Stimulated activated memory B cell treated with anti-CD40 and anti-IgM and Interleukin-4, amounts not matched to agents 10 μg/mL and 1 μg/mL and 100 μg/mL, for 72 hours (primary cell): ENCODE measurements at regions not wholly inside any gene's neighbourhood (a gene's known extent, or its start where the extent isn't known, plus 50 kb on each side); places are given as distances from the start of the nearest gene placed in this dataset.

Experiments used
- ATAC-seq: fragments of 150-1000 bp; cut with Tn5 transposase; 2 replicates; pipeline ENCODE4 v1.10.0; 2021
- H3K27ac Mint-ChIP-seq: one replicate; pipeline ENCODE4 v1.8.0; 2022; ENCODE audit warnings: mild to moderate bottlenecking, mixed read lengths
- H3K27me3 Mint-ChIP-seq: one replicate; pipeline ENCODE4 v1.8.0; 2022; ENCODE audit warnings: mixed read lengths
- H3K36me3 Mint-ChIP-seq: one replicate; pipeline ENCODE4 v1.8.0; 2022; ENCODE audit warnings: mixed read lengths
- H3K4me1 Mint-ChIP-seq: one replicate; pipeline ENCODE4 v1.8.0; 2022; ENCODE audit warnings: mixed read lengths
- H3K4me3 Mint-ChIP-seq: one replicate; pipeline ENCODE4 v1.8.0; 2022; ENCODE audit warnings: mild to moderate bottlenecking, moderate library complexity, mixed read lengths
- H3K9me3 Mint-ChIP-seq: one replicate; pipeline ENCODE4 v1.8.0; 2022; ENCODE audit warnings: mixed read lengths

GRCh38 chr17:33508215-33508614 lies 215.1 kb upstream of the ASIC2 start:
- Mint-ChIP-seq H3K27ac (no peak overlapping the region), H3K4me1 (no peaks in the 10 kb centered on the region), H3K27me3 (peaks cover 9% of the 10 kb centered on the region), H3K36me3 (no peaks in the 10 kb centered on the region), H3K4me3 (no peak overlapping the region), H3K9me3 (no peaks in the 10 kb centered on the region)
- no peak for ATAC-seq

GRCh38 chr17:33509331-33509730 lies 216.2 kb upstream of the ASIC2 start:
- no peak for ATAC-seq
- no peaks in the 10 kb centered on the region for H3K9me3 Mint-ChIP-seq
- no peak overlapping the region for H3K27ac Mint-ChIP-seq
- no peaks in the 10 kb centered on the region for H3K4me1 Mint-ChIP-seq
- peaks cover 9% of the 10 kb centered on the region for H3K27me3 Mint-ChIP-seq
- no peak overlapping the region for H3K4me3 Mint-ChIP-seq
- H3K36me3 Mint-ChIP-seq: no peaks in the 10 kb centered on the region

DNA sequence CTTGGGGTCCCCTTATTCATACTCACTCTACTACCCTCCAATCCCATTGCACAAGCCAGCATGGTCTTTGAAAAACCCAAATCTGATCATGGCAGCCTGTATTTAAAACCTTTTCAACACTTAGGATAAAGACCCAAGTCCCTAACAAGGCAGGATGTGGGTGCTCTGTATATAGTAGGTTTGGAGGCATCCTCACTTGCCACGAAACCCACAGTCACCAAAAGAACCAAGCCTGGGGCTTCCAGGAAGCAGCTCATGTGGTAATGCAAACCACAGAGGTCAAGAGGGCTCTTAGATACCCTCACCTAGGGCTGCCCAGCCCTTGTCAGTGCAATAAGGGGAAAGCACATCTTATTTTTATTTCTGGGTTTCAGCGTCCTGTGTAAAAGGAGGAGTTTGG lies 218.6 kb upstream of the ASIC2 start:
- peaks cover 3% of the 10 kb centered on the region for H3K9me3 Mint-ChIP-seq
- peaks cover 9% of the 10 kb centered on the region for H3K27me3 Mint-ChIP-seq
- H3K27ac Mint-ChIP-seq: no peak overlapping the region
- ATAC-seq: no peak
- H3K4me1 Mint-ChIP-seq: no peaks in the 10 kb centered on the region
- H3K36me3 Mint-ChIP-seq: no peaks in the 10 kb centered on the region
- no peak overlapping the region for H3K4me3 Mint-ChIP-seq

- Mint-ChIP-seq H3K27ac (no peak overlapping the region), H3K27me3 (peaks cover 9% of the 10 kb centered on the region), H3K9me3 (peaks cover 3% of the 10 kb centered on the region), H3K36me3 (no peaks in the 10 kb centered on the region), H3K4me1 (no peaks in the 10 kb centered on the region), H3K4me3 (no peak overlapping the region)
- no peak for ATAC-seq
Observed at GRCh38 chr17:33512113-33512512, 219.0 kb upstream of the ASIC2 start.

DNA sequence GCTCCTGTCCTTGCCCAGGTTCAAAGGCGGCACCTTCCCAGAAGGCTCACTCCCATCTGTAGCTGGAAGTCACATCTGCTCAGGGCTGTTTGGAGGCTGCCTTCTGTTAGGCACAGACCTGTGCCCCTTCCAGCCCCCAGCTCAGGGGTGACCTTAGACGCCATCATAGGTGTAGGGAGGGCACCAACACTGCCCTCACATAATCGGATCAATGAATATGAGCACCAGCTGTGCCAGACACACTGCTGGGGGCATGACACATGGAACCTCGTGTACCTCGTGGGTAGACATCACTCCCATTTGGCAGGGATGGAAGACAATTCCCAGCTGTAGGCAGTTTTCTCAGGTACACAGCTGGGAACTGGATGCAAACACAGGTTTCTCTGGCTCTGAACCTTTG lies 220.7 kb upstream of the ASIC2 start:
- Mint-ChIP-seq H3K27me3 (peaks cover 9% of the 10 kb centered on the region), H3K4me1 (no peaks in the 10 kb centered on the region), H3K27ac (no peak overlapping the region), H3K36me3 (no peaks in the 10 kb centered on the region), H3K4me3 (no peak overlapping the region), H3K9me3 (peaks cover 3% of the 10 kb centered on the region)
- ATAC-seq: no peak

- ATAC-seq: no peak
- no peak overlapping the region for H3K27ac Mint-ChIP-seq
- no peaks in the 10 kb centered on the region for H3K36me3 Mint-ChIP-seq
Observed at GRCh38 chr17:33514369-33514768, 221.3 kb upstream of the ASIC2 start.

GRCh38 chr17:33515974-33516373 lies 222.9 kb upstream of the ASIC2 start:
- no peaks in the 10 kb centered on the region for H3K36me3 Mint-ChIP-seq
- H3K9me3 Mint-ChIP-seq: peaks cover 3% of the 10 kb centered on the region
- H3K4me1 Mint-ChIP-seq: no peaks in the 10 kb centered on the region
- no peak overlapping the region for H3K4me3 Mint-ChIP-seq
- H3K27me3 Mint-ChIP-seq: peaks cover 9% of the 10 kb centered on the region
- H3K27ac Mint-ChIP-seq: no peak overlapping the region
- ATAC-seq: no peak

More at GRCh38 chr17:33514369-33514768, 221.3 kb upstream of the ASIC2 start:
- Mint-ChIP-seq H3K9me3 (peaks cover 3% of the 10 kb centered on the region), H3K4me1 (no peaks in the 10 kb centered on the region), H3K4me3 (no peak overlapping the region), H3K27me3 (peaks cover 9% of the 10 kb centered on the region)

DNA sequence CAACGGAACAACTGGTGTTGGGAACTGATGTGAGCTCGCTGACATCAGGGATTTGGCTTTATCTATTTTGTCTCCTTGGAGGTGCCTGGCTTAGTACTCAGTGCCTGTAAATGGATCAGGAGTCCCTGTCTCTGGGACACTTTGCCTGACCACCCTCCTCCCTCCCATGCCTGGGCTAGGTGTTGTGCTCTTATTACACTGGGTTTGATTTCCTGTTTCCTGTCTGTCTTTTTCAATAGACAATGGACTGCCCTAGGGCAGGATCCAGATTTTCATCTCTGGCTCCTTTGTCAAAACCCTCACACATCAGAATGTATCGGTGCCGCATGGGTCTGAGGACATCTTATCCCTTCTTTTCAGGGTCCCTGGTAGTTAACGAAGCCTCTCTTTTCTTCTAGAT lies 223.6 kb upstream of the ASIC2 start:
- Mint-ChIP-seq H3K9me3 (peaks cover 3% of the 10 kb centered on the region), H3K27ac (no peak overlapping the region)

DNA sequence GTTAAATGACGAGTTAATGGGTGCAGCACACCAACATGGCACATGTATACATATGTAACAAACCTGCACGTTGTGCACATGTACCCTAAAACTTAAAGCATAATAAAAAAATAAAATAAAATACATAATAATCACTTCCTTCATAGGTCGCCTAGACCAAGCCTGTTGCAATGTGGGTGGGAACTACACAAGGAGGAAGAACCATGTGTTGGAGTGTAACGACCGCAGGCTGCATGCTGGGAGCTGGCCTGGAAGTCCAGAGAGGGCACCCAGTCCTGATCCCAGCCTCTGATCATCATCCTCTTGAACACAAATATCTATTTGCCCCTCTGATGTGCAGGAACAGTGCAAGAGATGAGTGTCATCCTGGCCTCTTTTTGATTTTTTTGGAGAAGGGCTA lies 224.7 kb upstream of the ASIC2 start:
- ATAC-seq: no peak
- H3K4me1 Mint-ChIP-seq: no peaks in the 10 kb centered on the region
- peaks cover 3% of the 10 kb centered on the region for H3K9me3 Mint-ChIP-seq
- no peak overlapping the region for H3K4me3 Mint-ChIP-seq
- no peaks in the 10 kb centered on the region for H3K36me3 Mint-ChIP-seq
- no peaks in the 10 kb centered on the region for H3K27me3 Mint-ChIP-seq
- H3K27ac Mint-ChIP-seq: no peak overlapping the region

More for the DNA sequence above, 223.6 kb upstream of the ASIC2 start:
- Mint-ChIP-seq H3K27me3 (peaks cover 2% of the 10 kb centered on the region), H3K4me1 (no peaks in the 10 kb centered on the region), H3K4me3 (no peak overlapping the region), H3K36me3 (no peaks in the 10 kb centered on the region)
- no peak for ATAC-seq

DNA sequence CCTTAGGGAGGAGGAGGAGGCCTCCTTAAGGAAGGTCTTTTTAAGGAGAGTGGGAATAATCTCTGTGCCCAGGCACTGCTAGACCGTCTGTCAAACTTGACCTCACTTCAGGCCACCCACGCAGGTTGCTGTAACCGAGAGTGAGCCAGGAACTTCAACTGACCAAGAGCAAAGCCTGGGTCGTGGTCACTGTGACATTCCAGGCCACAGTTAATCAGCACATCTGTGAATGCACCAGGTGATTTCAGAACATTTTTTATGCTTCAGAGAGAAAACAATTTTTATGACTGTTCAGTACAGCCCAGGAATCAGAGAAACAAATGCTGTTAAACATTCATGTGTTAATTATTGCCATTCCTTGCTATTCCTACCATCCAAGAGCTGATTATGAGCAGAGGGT lies 226.6 kb upstream of the ASIC2 start:
- no peak for ATAC-seq
- H3K27me3 Mint-ChIP-seq: no peaks in the 10 kb centered on the region
- H3K4me3 Mint-ChIP-seq: no peak overlapping the region
- H3K4me1 Mint-ChIP-seq: no peaks in the 10 kb centered on the region
- H3K9me3 Mint-ChIP-seq: peaks cover 3% of the 10 kb centered on the region
- H3K36me3 Mint-ChIP-seq: no peaks in the 10 kb centered on the region
- H3K27ac Mint-ChIP-seq: no peak overlapping the region

GRCh38 chr17:33520426-33521330 lies 227.6 kb upstream of the ASIC2 start:
- H3K36me3 Mint-ChIP-seq: no peaks in the 10 kb centered on the region
- peaks cover 3% of the 10 kb centered on the region for H3K9me3 Mint-ChIP-seq
- no peak overlapping the region for H3K27ac Mint-ChIP-seq
- no peaks in the 10 kb centered on the region for H3K4me1 Mint-ChIP-seq
- no peak for ATAC-seq
- H3K4me3 Mint-ChIP-seq: no peak overlapping the region
- H3K27me3 Mint-ChIP-seq: no peaks in the 10 kb centered on the region

GRCh38 chr17:33521784-33522183 lies 228.7 kb upstream of the ASIC2 start:
- no peak overlapping the region for H3K4me3 Mint-ChIP-seq
- H3K27me3 Mint-ChIP-seq: no peaks in the 10 kb centered on the region
- H3K27ac Mint-ChIP-seq: no peak overlapping the region
- H3K9me3 Mint-ChIP-seq: no peaks in the 10 kb centered on the region
- no peaks in the 10 kb centered on the region for H3K4me1 Mint-ChIP-seq
- no peak for ATAC-seq
- H3K36me3 Mint-ChIP-seq: no peaks in the 10 kb centered on the region

- H3K4me1 Mint-ChIP-seq: no peaks in the 10 kb centered on the region
Observed at GRCh38 chr17:33522623-33523022, 229.5 kb upstream of the ASIC2 start.

GRCh38 chr17:33523577-33523981 lies 230.5 kb upstream of the ASIC2 start:
- H3K27ac Mint-ChIP-seq: no peak overlapping the region
- peaks cover 10% of the 10 kb centered on the region for H3K9me3 Mint-ChIP-seq
- no peaks in the 10 kb centered on the region for H3K27me3 Mint-ChIP-seq
- no peak overlapping the region for H3K4me3 Mint-ChIP-seq
- H3K36me3 Mint-ChIP-seq: no peaks in the 10 kb centered on the region
- peak; percentile 50 for ATAC-seq
- no peaks in the 10 kb centered on the region for H3K4me1 Mint-ChIP-seq

More at GRCh38 chr17:33522623-33523022, 229.5 kb upstream of the ASIC2 start:
- H3K4me3 Mint-ChIP-seq: no peak overlapping the region
- no peaks in the 10 kb centered on the region for H3K36me3 Mint-ChIP-seq
- H3K27me3 Mint-ChIP-seq: no peaks in the 10 kb centered on the region
- no peak for ATAC-seq
- H3K27ac Mint-ChIP-seq: no peak overlapping the region
- peaks cover 8% of the 10 kb centered on the region for H3K9me3 Mint-ChIP-seq

- Mint-ChIP-seq H3K4me1 (no peaks in the 10 kb centered on the region), H3K4me3 (no peak overlapping the region), H3K9me3 (peaks cover 10% of the 10 kb centered on the region), H3K36me3 (no peaks in the 10 kb centered on the region), H3K27me3 (no peaks in the 10 kb centered on the region), H3K27ac (no peak overlapping the region)
- ATAC-seq: no peak
Observed at GRCh38 chr17:33525186-33525585, 232.1 kb upstream of the ASIC2 start.

DNA sequence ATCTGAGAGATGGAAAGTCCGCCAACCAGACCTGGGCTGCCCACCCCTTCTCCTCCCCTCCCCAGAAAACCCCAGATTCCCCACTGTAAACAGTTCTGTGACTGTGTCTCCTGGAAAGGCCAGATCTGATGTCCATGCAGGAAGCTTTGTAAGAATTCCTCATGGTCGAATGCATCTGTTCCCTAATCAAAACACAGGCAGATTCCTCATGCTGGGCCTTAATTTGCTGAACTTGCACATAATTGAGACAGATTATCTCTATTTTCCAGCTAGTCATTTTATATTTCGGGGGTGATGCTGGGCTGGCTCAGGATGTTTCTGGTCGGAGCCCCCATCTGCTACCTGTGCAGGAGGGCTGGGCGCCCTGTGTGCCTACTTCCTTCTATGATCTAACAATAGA lies 233.6 kb upstream of the ASIC2 start:
- Mint-ChIP-seq H3K36me3 (no peaks in the 10 kb centered on the region), H3K27ac (no peak overlapping the region), H3K9me3 (peaks cover 10% of the 10 kb centered on the region), H3K4me1 (no peaks in the 10 kb centered on the region), H3K27me3 (no peaks in the 10 kb centered on the region), H3K4me3 (no peak overlapping the region)
- no peak for ATAC-seq
